ENCODE measurements at regions not wholly inside any gene's neighbourhood (a gene's known extent, or its start where the extent isn't known, plus 50 kb on each side); places are given as distances from the start of the nearest gene placed in this dataset.

GRCh38 chr6:49142421-49143151 lies 320.5 kb downstream of the MMUT start:
- TF ChIP-seq, protein P1, sequence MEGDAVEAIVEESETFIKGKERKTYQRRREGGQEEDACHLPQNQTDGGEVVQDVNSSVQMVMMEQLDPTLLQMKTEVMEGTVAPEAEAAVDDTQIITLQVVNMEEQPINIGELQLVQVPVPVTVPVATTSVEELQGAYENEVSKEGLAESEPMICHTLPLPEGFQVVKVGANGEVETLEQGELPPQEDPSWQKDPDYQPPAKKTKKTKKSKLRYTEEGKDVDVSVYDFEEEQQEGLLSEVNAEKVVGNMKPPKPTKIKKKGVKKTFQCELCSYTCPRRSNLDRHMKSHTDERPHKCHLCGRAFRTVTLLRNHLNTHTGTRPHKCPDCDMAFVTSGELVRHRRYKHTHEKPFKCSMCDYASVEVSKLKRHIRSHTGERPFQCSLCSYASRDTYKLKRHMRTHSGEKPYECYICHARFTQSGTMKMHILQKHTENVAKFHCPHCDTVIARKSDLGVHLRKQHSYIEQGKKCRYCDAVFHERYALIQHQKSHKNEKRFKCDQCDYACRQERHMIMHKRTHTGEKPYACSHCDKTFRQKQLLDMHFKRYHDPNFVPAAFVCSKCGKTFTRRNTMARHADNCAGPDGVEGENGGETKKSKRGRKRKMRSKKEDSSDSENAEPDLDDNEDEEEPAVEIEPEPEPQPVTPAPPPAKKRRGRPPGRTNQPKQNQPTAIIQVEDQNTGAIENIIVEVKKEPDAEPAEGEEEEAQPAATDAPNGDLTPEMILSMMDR (IDR thresholded peaks at IDR 0.05): no peak
- TF ChIP-seq POLR2A (IDR thresholded peaks at IDR 0.05): no peak
